LNCaP clone FGC (cell line): ENCODE measurements at regions not wholly inside any gene's neighbourhood (a gene's known extent, or its start where the extent isn't known, plus 50 kb on each side); places are given as distances from the start of the nearest gene placed in this dataset.

Experiments used
- DNase-seq: peaks from one replicate; pipeline ENCODE4 v3.0.0-alpha.2; 2011; ENCODE audit warnings: low read depth
- H3K4me3 ChIP-seq: 2 replicates; pipeline ENCODE4 v1.5.1; 2011; ENCODE audit warnings: mild to moderate bottlenecking, low read depth, low read length, control low read depth
- TF ChIP-seq, protein P1 (sequence below): IDR thresholded peaks from 2 replicates; pipeline ENCODE4 v1.5.1; 2012; ENCODE audit warnings: mild to moderate bottlenecking; ENCODE audit not compliant: control insufficient read depth, insufficient read depth; ENCODE audit errors: extremely low read depth

DNA sequence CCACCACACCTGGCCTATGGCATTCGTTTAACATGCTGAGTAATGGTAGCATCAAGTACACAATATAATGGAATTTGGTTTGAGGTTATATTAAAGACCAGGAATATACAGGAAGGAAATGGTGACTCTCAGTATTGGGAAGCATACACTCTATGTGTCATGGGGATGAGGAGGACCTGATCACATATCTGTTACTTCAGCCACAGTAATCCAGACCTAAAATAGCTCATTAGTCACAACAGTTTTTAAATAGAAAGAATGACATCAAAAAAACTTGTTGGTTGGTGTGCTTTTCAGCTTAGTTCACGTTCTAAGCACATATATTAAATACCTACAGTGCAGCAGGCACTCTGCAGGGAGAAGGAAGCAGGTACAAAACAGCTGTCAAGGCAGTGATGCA, 52.5 kb upstream of the ATP2C1 start:
- no peak for DNase-seq
- TF ChIP-seq, protein P1, sequence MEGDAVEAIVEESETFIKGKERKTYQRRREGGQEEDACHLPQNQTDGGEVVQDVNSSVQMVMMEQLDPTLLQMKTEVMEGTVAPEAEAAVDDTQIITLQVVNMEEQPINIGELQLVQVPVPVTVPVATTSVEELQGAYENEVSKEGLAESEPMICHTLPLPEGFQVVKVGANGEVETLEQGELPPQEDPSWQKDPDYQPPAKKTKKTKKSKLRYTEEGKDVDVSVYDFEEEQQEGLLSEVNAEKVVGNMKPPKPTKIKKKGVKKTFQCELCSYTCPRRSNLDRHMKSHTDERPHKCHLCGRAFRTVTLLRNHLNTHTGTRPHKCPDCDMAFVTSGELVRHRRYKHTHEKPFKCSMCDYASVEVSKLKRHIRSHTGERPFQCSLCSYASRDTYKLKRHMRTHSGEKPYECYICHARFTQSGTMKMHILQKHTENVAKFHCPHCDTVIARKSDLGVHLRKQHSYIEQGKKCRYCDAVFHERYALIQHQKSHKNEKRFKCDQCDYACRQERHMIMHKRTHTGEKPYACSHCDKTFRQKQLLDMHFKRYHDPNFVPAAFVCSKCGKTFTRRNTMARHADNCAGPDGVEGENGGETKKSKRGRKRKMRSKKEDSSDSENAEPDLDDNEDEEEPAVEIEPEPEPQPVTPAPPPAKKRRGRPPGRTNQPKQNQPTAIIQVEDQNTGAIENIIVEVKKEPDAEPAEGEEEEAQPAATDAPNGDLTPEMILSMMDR: no peak
- H3K4me3 ChIP-seq: no peak overlapping the region

- no peak overlapping the region for H3K4me3 ChIP-seq
- TF ChIP-seq, protein P1: no peak
- DNase-seq: no peak
Measured at GRCh38 chr3:130843441-130843840, 50.4 kb upstream of the ATP2C1 start.
